ENCODE measurements at regions not wholly inside any gene's neighbourhood (a gene's known extent, or its start where the extent isn't known, plus 50 kb on each side); places are given as distances from the start of the nearest gene placed in this dataset.
"Not testable (repeated sequence)": the region's sequence is repeated elsewhere in the genome, so short reads cannot be mapped to it uniquely, and the experiment has no call there.

GRCh38 chr3:110614186-110614585 lies 457.4 kb upstream of the NECTIN3 start:
- Histone ChIP-seq H3K4me3 (no peak overlapping the region), H3K27ac (no peak overlapping the region)
- DNase-seq (ENCODE audit: low spot score) = no peak
- TF ChIP-seq CTCF (IDR thresholded peaks at IDR 0.05) = no peak

- no peak for DNase-seq (ENCODE audit: low spot score)
- TF ChIP-seq CTCF (IDR thresholded peaks at IDR 0.05) = no peak
- Histone ChIP-seq H3K4me3 (no peak overlapping the region), H3K27ac (no peak overlapping the region)
Observed at GRCh38 chr3:110615454-110615853, 456.2 kb upstream of the NECTIN3 start.

GRCh38 chr3:110618512-110619226 lies 452.9 kb upstream of the NECTIN3 start:
- no peak overlapping the region for H3K27ac ChIP-seq
- DNase-seq (ENCODE audit: low spot score) = no peak
- TF ChIP-seq CTCF (IDR thresholded peaks at IDR 0.05) = no peak

GRCh38 chr3:110620118-110620517 lies 451.5 kb upstream of the NECTIN3 start:
- no peak overlapping the region for H3K27ac ChIP-seq
- TF ChIP-seq CTCF (IDR thresholded peaks at IDR 0.05) = no peak
- no peak for DNase-seq (ENCODE audit: low spot score)
- no peak overlapping the region for H3K4me3 ChIP-seq

More at GRCh38 chr3:110618512-110619226, 452.9 kb upstream of the NECTIN3 start:
- no peak overlapping the region for H3K4me3 ChIP-seq

- Histone ChIP-seq H3K4me3 (no peak overlapping the region), H3K27ac (no peak overlapping the region)
- TF ChIP-seq CTCF (IDR thresholded peaks at IDR 0.05) = no peak
- DNase-seq (ENCODE audit: low spot score) = no peak
Observed at GRCh38 chr3:110623571-110623970, 448.0 kb upstream of the NECTIN3 start.

GRCh38 chr3:110624576-110624975 lies 447.0 kb upstream of the NECTIN3 start:
- Histone ChIP-seq H3K4me3 (no peak overlapping the region), H3K27ac (no peak overlapping the region)
- no peak for DNase-seq (ENCODE audit: low spot score)
- TF ChIP-seq CTCF (IDR thresholded peaks at IDR 0.05) = no peak

- H3K4me3 ChIP-seq = no peak overlapping the region
- no peak for DNase-seq (ENCODE audit: low spot score)
Observed at GRCh38 chr3:110625201-110625747, 446.3 kb upstream of the NECTIN3 start.

GRCh38 chr3:110626652-110627111 lies 444.9 kb upstream of the NECTIN3 start:
- H3K27ac ChIP-seq; DNase-seq (ENCODE audit: low spot score); H3K4me3 ChIP-seq: not testable (repeated sequence)

More at GRCh38 chr3:110625201-110625747, 446.3 kb upstream of the NECTIN3 start:
- no peak for TF ChIP-seq CTCF (IDR thresholded peaks at IDR 0.05)
- no peak overlapping the region for H3K27ac ChIP-seq
